BE2C (cell line): ENCODE measurements at regions not wholly inside any gene's neighbourhood (a gene's known extent, or its start where the extent isn't known, plus 50 kb on each side); places are given as distances from the start of the nearest gene placed in this dataset.

Source experiments
- DNase-seq: peaks from one replicate; pipeline ENCODE4 v3.0.0-alpha.2; 2020
- H3K27me3 ChIP-seq: fragments of 250-450 bp; sonication (Bioruptor Pico); 2 replicates; pipeline ENCODE4 v1.5.1; 2020; ENCODE audit warnings: mild to moderate bottlenecking
- H3K36me3 ChIP-seq: fragments of 250-450 bp; sonication (Bioruptor Pico); 2 replicates; pipeline ENCODE4 v1.5.1; 2020; ENCODE audit warnings: mild to moderate bottlenecking
- H3K4me1 ChIP-seq: fragments of 250-450 bp; sonication (Bioruptor Pico); 2 replicates; pipeline ENCODE4 v1.5.1; 2020
- H3K4me3 ChIP-seq: 2 replicates; pipeline ENCODE4 v1.5.1; 2011; ENCODE audit warnings: low read depth, low read length
- H3K9me3 ChIP-seq: fragments of 250-450 bp; sonication (Bioruptor Pico); 2 replicates; pipeline ENCODE4 v1.5.1; 2020
- CTCF ChIP-seq: IDR thresholded peaks from 2 replicates; pipeline ENCODE4 v1.5.1; 2012; ENCODE audit warnings: mild to moderate bottlenecking, low read depth, low read length

GRCh38 chr2:8579485-8580085, 102.3 kb upstream of the ID2 start:
- no peaks in the 10 kb centered on the region for H3K36me3 ChIP-seq

GRCh38 chr2:8580316-8581233, 101.3 kb upstream of the ID2 start:
- Histone ChIP-seq H3K4me1 (no peaks in the 10 kb centered on the region), H3K27me3 (no peaks in the 10 kb centered on the region), H3K9me3 (no peaks in the 10 kb centered on the region), H3K4me3 (no peak overlapping the region), H3K36me3 (no peaks in the 10 kb centered on the region)
- TF ChIP-seq CTCF: no peak
- no peak for DNase-seq

More at GRCh38 chr2:8579485-8580085, 102.3 kb upstream of the ID2 start:
- no peaks in the 10 kb centered on the region for H3K9me3 ChIP-seq
- no peak overlapping the region for H3K4me3 ChIP-seq
- no peak for DNase-seq
- no peaks in the 10 kb centered on the region; the same call in 1 of the 2 replicates for H3K4me1 ChIP-seq
- no peaks in the 10 kb centered on the region for H3K27me3 ChIP-seq
- no peak for TF ChIP-seq CTCF

GRCh38 chr2:8581234-8581561, 100.7 kb upstream of the ID2 start:
- Histone ChIP-seq H3K9me3 (no peaks in the 10 kb centered on the region), H3K4me3 (no peak overlapping the region), H3K27me3 (no peaks in the 10 kb centered on the region), H3K36me3 (no peaks in the 10 kb centered on the region), H3K4me1 (no peaks in the 10 kb centered on the region)
- no peak for TF ChIP-seq CTCF
- no peak for DNase-seq

GRCh38 chr2:8581601-8582041, 100.2 kb upstream of the ID2 start:
- TF ChIP-seq CTCF: no peak
- no peak for DNase-seq
- no peaks in the 10 kb centered on the region for H3K36me3 ChIP-seq
- no peaks in the 10 kb centered on the region for H3K27me3 ChIP-seq
- H3K4me1 ChIP-seq: no peaks in the 10 kb centered on the region
- no peaks in the 10 kb centered on the region for H3K9me3 ChIP-seq
- H3K4me3 ChIP-seq: no peak overlapping the region

- Histone ChIP-seq H3K4me1 (no peaks in the 10 kb centered on the region), H3K9me3 (no peaks in the 10 kb centered on the region), H3K36me3 (no peaks in the 10 kb centered on the region), H3K27me3 (no peaks in the 10 kb centered on the region), H3K4me3 (no peak overlapping the region)
- no peak for DNase-seq
- no peak for TF ChIP-seq CTCF
These were observed 99.7 kb upstream of the ID2 start for GRCh38 chr2:8582191-8582590.
